ENCODE measurements at regions not wholly inside any gene's neighbourhood (a gene's known extent, or its start where the extent isn't known, plus 50 kb on each side); places are given as distances from the start of the nearest gene placed in this dataset.

- H3K27me3 ChIP-seq: no peaks in the 10 kb centered on the region
- H3K4me1 ChIP-seq: peaks cover 40 to 69% of the 10 kb centered on the region in 2 donors
- DNase-seq: no peak
- intact Hi-C loops (cut with DNase I): no loop called here
- no peak overlapping the region for H3K4me3 ChIP-seq (replicated peaks in 1 of 3)
- H3K27ac ChIP-seq: peak overlapping the region in 2 of 3 donors; percentile 13 to 35
- no peaks in the 10 kb centered on the region for H3K36me3 ChIP-seq
- WGBS, 2 donors: 53 to 58% methylated on average over 5 of the region's 5 CpGs
- TF ChIP-seq POLR2A (IDR thresholded peaks at IDR 0.05) (no peak), CTCF (IDR thresholded peaks at IDR 0.05) (no peak)
- H3K9me3 ChIP-seq: no peaks in the 10 kb centered on the region
Observed at GRCh38 chr3:177932750-177933660, 603.2 kb upstream of the KCNMB2 start.

- Histone ChIP-seq H3K27ac (peak overlapping the region in 2 of 3 donors; percentile 34 to 58), H3K36me3 (no peaks in the 10 kb centered on the region)
Observed at GRCh38 chr3:177934001-177934891, 602.0 kb upstream of the KCNMB2 start.

DNA sequence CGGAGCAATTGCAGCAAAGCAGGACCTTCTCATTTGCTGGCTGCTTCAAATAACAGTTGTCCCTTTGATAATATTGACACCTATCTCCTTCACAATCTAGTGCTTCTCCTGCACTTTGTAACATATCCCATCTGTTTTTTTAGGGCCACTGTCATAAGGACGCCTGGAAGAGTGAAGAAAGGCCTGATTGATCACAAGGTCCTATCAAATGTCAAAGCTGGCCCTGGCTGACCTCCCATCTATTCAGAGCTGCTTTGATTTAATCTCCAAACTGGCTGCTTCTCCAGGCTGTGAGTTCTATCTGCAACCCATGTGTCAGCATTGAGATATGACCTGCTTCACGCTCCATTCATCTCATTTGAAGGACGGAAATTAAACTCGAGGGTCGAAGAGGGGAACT lies 601.2 kb upstream of the KCNMB2 start:
- no peak for TF ChIP-seq POLR2A (IDR thresholded peaks at IDR 0.05)
- TF ChIP-seq CTCF (IDR thresholded peaks at IDR 0.05): no peak
- H3K27me3 ChIP-seq: no peaks in the 10 kb centered on the region
- no peak for DNase-seq
- no peak overlapping the region for H3K4me3 ChIP-seq (replicated peaks in 1 of 3)
- WGBS, 2 donors: 59 to 73% methylated on average over 6 of the region's 6 CpGs
- H3K27ac ChIP-seq: peak overlapping the region in 2 of 3 donors; percentile 17 to 34
- H3K36me3 ChIP-seq: no peaks in the 10 kb centered on the region
- intact Hi-C loops (cut with DNase I): no loop called here
- H3K9me3 ChIP-seq: no peaks in the 10 kb centered on the region
- H3K4me1 ChIP-seq: peaks cover 37 to 54% of the 10 kb centered on the region in 2 donors

More at GRCh38 chr3:177934001-177934891, 602.0 kb upstream of the KCNMB2 start:
- peak; percentile 48 to 50 for DNase-seq
- Histone ChIP-seq H3K9me3 (no peaks in the 10 kb centered on the region), H3K27me3 (no peaks in the 10 kb centered on the region), H3K4me1 (peaks cover 39 to 56% of the 10 kb centered on the region in 2 donors), H3K4me3 (replicated peaks in 1 of 3) (no peak overlapping the region)
- 77 to 80% methylated on average over 10 of the region's 10 CpGs for WGBS, 2 donors
- TF ChIP-seq POLR2A (IDR thresholded peaks at IDR 0.05): no peak
- no peak for TF ChIP-seq CTCF (IDR thresholded peaks at IDR 0.05)
- intact Hi-C loops (cut with DNase I): no loop called here

DNA sequence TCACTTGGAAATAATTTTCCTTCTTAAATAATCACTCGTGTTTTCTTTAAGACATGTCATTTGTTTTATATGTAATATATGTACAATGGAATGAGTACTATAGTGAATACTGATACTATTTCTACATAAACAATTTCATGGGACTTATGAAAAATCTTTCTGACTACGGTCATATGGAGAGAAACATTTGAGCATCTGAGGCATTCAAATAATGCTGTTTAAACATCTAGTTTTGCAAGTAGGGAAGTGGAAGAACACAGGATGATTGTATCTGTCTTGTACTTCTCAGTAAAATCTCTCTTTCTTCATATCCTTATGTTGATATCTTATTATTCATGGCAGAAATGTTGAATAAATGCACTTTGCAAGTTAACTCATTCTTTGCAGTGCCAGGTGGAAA lies 599.5 kb upstream of the KCNMB2 start:
- H3K4me1 ChIP-seq: peaks cover 26 to 37% of the 10 kb centered on the region in 2 donors
- TF ChIP-seq POLR2A (IDR thresholded peaks at IDR 0.05) (no peak), CTCF (IDR thresholded peaks at IDR 0.05) (no peak)
- no peaks in the 10 kb centered on the region for H3K9me3 ChIP-seq
- no peak for DNase-seq
- H3K4me3 ChIP-seq (replicated peaks in 1 of 3): no peak overlapping the region
- intact Hi-C loops (cut with DNase I): no loop called here
- no peaks in the 10 kb centered on the region for H3K36me3 ChIP-seq
- H3K27ac ChIP-seq: no peak overlapping the region
- no peaks in the 10 kb centered on the region for H3K27me3 ChIP-seq
- WGBS, 2 donors: 93 to 94% methylated on average over 2 of the region's 2 CpGs

Measured in thyroid gland (tissue), 4 donors.